Naive thymus-derived CD4-positive, alpha-beta T cell (primary cell): ENCODE measurements at regions not wholly inside any gene's neighbourhood (a gene's known extent, or its start where the extent isn't known, plus 50 kb on each side); places are given as distances from the start of the nearest gene placed in this dataset.

Experiments
- ATAC-seq: fragments of 150-1000 bp; cut with Tn5 transposase; 2 replicates; pipeline ENCODE4 v1.10.0; 2021; ENCODE audit warnings: mild to moderate bottlenecking, moderate library complexity
- CTCF ChIA-PET: fragments of 350-600 bp; sonication (Branson Sonifier 250); formaldehyde crosslinking; loops from one replicate; lab custom pipeline; 2021; ENCODE audit warnings: antibody characterized with exemption; lab: Charles Lee
- POLR2A ChIA-PET: fragments of 350-600 bp; sonication (Branson Sonifier 250); formaldehyde crosslinking; loops from one replicate; lab custom pipeline; 2021; ENCODE audit warnings: antibody characterized with exemption, inconsistent platforms; lab: Charles Lee
- DNase-seq, 9 donors: peaks; one replicate each; pipeline versions ENCODE4 v3.0.0 to v3.0.0-alpha.2; 2020 to 2022; ENCODE audit warnings: mixed read lengths in 1 of 9
- H3K27ac ChIP-seq: one replicate; pipeline ENCODE4 v1.7.0; 2013; ENCODE audit warnings: mild to moderate bottlenecking, low read depth, low read length, moderate library complexity
- H3K27me3 ChIP-seq, 2 donors: one replicate each; pipeline ENCODE4 v1.7.0; 2013; ENCODE audit warnings: low read length in 2 of 2, mild to moderate bottlenecking in 2 of 2, moderate library complexity in 2 of 2; ENCODE audit not compliant: control insufficient read depth in 2 of 2, insufficient read depth in 2 of 2
- H3K36me3 ChIP-seq, 3 experiments: 1 replicate in 2 of 3; 2 replicates in 1 of 3; pipeline ENCODE4 v1.7.0; 2013; ENCODE audit warnings: low read length in 3 of 3, mild to moderate bottlenecking in 3 of 3, moderate library complexity in 1 of 3; ENCODE audit not compliant: insufficient read depth in 3 of 3, control insufficient read depth in 2 of 3
- H3K4me1 ChIP-seq, 2 donors: one replicate each; pipeline ENCODE4 v1.7.0; 2013; ENCODE audit warnings: low read length in 2 of 2, mild to moderate bottlenecking in 2 of 2, moderate library complexity in 1 of 2; ENCODE audit not compliant: control insufficient read depth in 2 of 2, insufficient read depth in 2 of 2
- H3K4me3 ChIP-seq: 2 replicates; pipeline ENCODE4 v1.7.0; 2013; ENCODE audit warnings: mild to moderate bottlenecking, low read length
- H3K9me3 ChIP-seq, 3 experiments: 1 replicate in 2 of 3; 2 replicates in 1 of 3; pipeline ENCODE4 v1.7.0; 2013; ENCODE audit warnings: low read length in 3 of 3; ENCODE audit not compliant: control insufficient read depth in 2 of 3
- H3K27ac Mint-ChIP-seq, 9 donors: one replicate each; pipeline ENCODE4 v1.8.0; 2020 to 2022; ENCODE audit warnings: mixed read lengths in 9 of 9, mild to moderate bottlenecking in 8 of 9, moderate library complexity in 5 of 9, inconsistent platforms in 2 of 9
- H3K27me3 Mint-ChIP-seq, 5 donors: one replicate each; pipeline ENCODE4 v1.8.0; 2021 to 2022; ENCODE audit warnings: mixed read lengths in 5 of 5, mild to moderate bottlenecking in 1 of 5
- H3K36me3 Mint-ChIP-seq, 5 donors: one replicate each; pipeline ENCODE4 v1.8.0; 2020 to 2022; ENCODE audit warnings: mixed read lengths in 5 of 5, mild to moderate bottlenecking in 3 of 5, inconsistent platforms in 1 of 5
- H3K4me1 Mint-ChIP-seq, 7 donors: one replicate each; pipeline ENCODE4 v1.8.0; 2020 to 2022; ENCODE audit warnings: mixed read lengths in 7 of 7, mild to moderate bottlenecking in 3 of 7, inconsistent platforms in 1 of 7
- H3K4me3 Mint-ChIP-seq, 10 donors: one replicate each; pipeline ENCODE4 v1.8.0; 2020 to 2022; ENCODE audit warnings: mild to moderate bottlenecking in 10 of 10, mixed read lengths in 10 of 10, moderate library complexity in 6 of 10, inconsistent platforms in 2 of 10
- H3K9me3 Mint-ChIP-seq, 11 donors: one replicate each; pipeline ENCODE4 v1.8.0; 2020 to 2022; ENCODE audit warnings: mixed read lengths in 11 of 11, mild to moderate bottlenecking in 4 of 11, inconsistent platforms in 1 of 11, moderate library complexity in 1 of 11
- intact Hi-C, 2 donors: fragments of 100-400 bp; cut with micrococcal nuclease; formaldehyde crosslinking; loops; one replicate each; pipeline ENCODE4 v1.15.1; 2023

DNA sequence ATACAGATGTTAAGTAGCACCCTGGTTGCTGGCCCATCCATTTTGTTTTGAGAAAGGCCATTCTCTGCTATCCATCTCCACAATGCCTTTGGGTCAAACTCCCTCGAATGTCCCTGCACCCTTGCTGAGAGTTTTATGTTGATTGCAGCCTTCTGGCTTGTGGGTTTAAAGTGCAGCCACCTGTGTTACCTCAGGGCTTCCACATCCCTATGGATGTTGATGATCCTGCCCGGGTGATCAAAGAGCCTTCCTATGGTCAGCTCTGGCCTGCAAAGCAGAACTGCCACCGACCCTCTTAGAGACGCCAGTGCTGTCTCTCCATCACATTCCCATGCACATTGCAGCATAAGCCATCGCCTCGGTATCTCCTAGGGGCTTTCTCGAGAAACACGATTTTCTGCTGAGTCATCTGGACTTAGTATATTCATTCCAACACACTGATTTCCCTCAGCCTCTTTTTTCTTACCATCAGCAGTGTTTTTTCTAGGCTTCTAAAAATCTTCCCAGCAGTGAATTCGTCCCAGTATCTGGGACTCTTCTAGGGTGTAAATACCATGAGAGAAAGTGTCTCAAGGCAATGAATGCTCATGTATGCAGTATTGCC, 585.7 kb upstream of the TMEM132C start:
- no peak overlapping the region for H3K27ac ChIP-seq
- H3K36me3 ChIP-seq: no peaks in the 10 kb centered on the region
- H3K27me3 ChIP-seq: no peaks in the 10 kb centered on the region
- no peaks in the 10 kb centered on the region for H3K9me3 Mint-ChIP-seq
- no peaks in the 10 kb centered on the region for H3K4me1 ChIP-seq
- no peaks in the 10 kb centered on the region for H3K4me1 Mint-ChIP-seq
- no peak overlapping the region for H3K27ac Mint-ChIP-seq
- H3K9me3 ChIP-seq: no peaks in the 10 kb centered on the region
- H3K27me3 Mint-ChIP-seq: peaks cover 0 to 12% (median 0%) of the 10 kb centered on the region in 5 donors
- no peaks in the 10 kb centered on the region for H3K36me3 Mint-ChIP-seq
- no peak overlapping the region for H3K4me3 ChIP-seq
- intact Hi-C loops: no loop called here
- no peak overlapping the region for H3K4me3 Mint-ChIP-seq
- ChIA-PET POLR2A (no interaction called here), CTCF (no interaction called here)
- DNase-seq (no peak), ATAC-seq (no peak)

DNA sequence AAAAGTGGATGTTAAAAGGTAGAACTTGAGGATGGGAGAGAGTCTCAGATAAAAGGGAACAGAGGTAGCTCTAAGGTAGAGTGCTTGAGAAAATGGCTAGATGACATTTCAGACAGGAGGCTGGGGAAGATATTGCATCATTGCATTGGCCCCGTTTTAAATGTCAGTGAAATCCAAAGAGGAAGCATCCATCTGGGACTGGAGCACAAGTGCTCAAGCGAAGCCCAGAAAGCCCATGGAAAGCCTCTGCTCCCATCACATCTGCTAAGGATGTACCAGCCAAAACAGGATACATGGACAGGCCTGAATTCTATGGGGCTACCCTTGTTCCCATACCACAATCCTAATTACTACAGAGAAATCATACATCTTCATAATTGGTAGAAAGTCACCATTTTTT, 581.5 kb upstream of the TMEM132C start:
- intact Hi-C loops: no loop called here
- Histone ChIP-seq H3K36me3 (no peaks in the 10 kb centered on the region), H3K4me3 (no peak overlapping the region), H3K9me3 (no peaks in the 10 kb centered on the region), H3K27ac (no peak overlapping the region), H3K4me1 (no peaks in the 10 kb centered on the region), H3K27me3 (no peaks in the 10 kb centered on the region)
- Mint-ChIP-seq H3K27ac (no peak overlapping the region), H3K4me3 (no peak overlapping the region), H3K36me3 (no peaks in the 10 kb centered on the region), H3K4me1 (no peaks in the 10 kb centered on the region), H3K9me3 (peaks cover 0 to 2% (median 0%) of the 10 kb centered on the region in 11 donors), H3K27me3 (peaks cover 0 to 12% (median 0%) of the 10 kb centered on the region in 5 donors)
- no peak for ATAC-seq
- DNase-seq: no peak
- CTCF ChIA-PET: no interaction called here
- POLR2A ChIA-PET: no interaction called here

DNA sequence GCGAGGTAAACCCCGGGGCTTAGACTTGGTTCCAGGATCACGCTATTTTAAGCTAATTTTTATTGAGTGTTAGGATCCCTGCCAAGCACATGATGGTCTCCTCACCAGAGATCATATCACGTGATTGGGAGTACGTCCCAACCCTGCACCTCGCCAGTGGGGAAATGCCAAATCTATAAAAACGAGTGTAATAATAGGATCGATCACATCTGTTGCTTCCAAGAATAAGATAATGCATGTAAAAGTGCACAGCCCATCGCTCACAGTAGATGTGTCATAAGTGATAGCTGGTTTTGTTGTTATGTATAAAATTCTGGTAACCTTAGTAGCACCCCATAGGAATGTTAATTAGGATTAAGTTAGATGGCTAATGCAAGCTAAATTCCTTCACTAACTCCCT, 581.0 kb upstream of the TMEM132C start:
- no peak overlapping the region for H3K27ac Mint-ChIP-seq
- ChIA-PET POLR2A (no interaction called here), CTCF (no interaction called here)
- no peak overlapping the region for H3K27ac ChIP-seq
- no peak for DNase-seq
- no peak overlapping the region for H3K4me3 Mint-ChIP-seq
- intact Hi-C loops: no loop called here
- H3K36me3 Mint-ChIP-seq: no peaks in the 10 kb centered on the region
- no peak overlapping the region for H3K4me3 ChIP-seq
- H3K4me1 Mint-ChIP-seq: no peaks in the 10 kb centered on the region
- no peak for ATAC-seq
- no peaks in the 10 kb centered on the region for H3K4me1 ChIP-seq
- no peaks in the 10 kb centered on the region for H3K9me3 ChIP-seq
- H3K27me3 Mint-ChIP-seq: peaks cover 0 to 12% (median 0%) of the 10 kb centered on the region in 5 donors
- H3K27me3 ChIP-seq: no peaks in the 10 kb centered on the region
- H3K9me3 Mint-ChIP-seq: peaks cover 0 to 2% (median 0%) of the 10 kb centered on the region in 11 donors
- no peaks in the 10 kb centered on the region for H3K36me3 ChIP-seq

DNA sequence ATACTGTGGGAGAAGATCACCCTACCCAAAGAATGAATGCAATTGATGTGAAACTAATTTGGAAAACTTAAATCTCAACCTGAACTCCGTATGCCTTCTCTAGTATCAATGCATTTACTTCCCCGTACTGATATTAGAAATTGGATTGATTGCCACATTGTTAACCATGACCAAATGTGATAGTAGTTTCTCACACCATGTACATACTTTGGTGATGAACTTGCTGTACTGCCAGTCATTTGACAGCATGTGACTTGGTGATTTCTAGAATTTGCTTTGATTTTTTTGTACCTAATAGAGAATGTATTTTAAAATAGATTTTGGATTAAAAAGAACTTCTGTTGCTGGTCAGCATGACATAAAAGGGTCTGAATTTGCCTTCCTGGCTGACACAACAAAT, 579.8 kb upstream of the TMEM132C start:
- no peak overlapping the region for H3K27ac ChIP-seq
- intact Hi-C loops: no loop called here
- no peak for ATAC-seq
- Mint-ChIP-seq H3K4me1 (no peaks in the 10 kb centered on the region), H3K27ac (no peak overlapping the region), H3K4me3 (no peak overlapping the region), H3K27me3 (peaks cover 0 to 12% (median 0%) of the 10 kb centered on the region in 5 donors), H3K36me3 (no peaks in the 10 kb centered on the region), H3K9me3 (peaks cover 0 to 2% (median 0%) of the 10 kb centered on the region in 11 donors)
- no peak overlapping the region for H3K4me3 ChIP-seq
- ChIA-PET POLR2A (no interaction called here), CTCF (interaction anchor here (1.4 kb wide), 1 partner anchor 10 kb away, joined by 4 read pairs; no protein-coding TSS in a partner anchor)
- H3K27me3 ChIP-seq: no peaks in the 10 kb centered on the region
- no peaks in the 10 kb centered on the region for H3K36me3 ChIP-seq
- no peaks in the 10 kb centered on the region for H3K9me3 ChIP-seq
- no peaks in the 10 kb centered on the region for H3K4me1 ChIP-seq
- no peak for DNase-seq

DNA sequence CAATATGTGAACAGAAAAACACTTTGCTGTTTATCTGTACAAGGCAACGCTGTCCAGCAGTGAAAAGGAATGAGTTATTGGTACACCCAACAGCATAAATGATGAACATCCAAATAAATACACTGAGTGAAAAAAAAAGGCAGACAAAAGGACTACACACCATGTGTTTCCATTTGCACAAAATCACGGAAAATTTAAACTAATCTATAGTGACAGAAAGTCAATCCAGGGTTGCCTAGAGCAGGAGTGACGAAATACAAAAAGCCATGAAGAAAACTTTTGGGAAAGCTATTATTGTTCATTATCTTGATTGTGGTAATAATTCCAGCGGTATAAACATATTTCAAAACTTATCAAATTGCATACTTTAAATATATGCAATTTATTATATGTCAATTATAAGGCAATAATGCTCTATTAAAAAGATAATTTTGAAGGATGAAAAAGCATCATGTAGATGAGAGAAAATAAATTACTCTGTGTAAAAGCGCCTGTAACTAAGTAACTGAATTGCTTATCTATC, 578.0 kb upstream of the TMEM132C start:
- intact Hi-C loops: no loop called here
- H3K4me1 ChIP-seq: no peaks in the 10 kb centered on the region
- no peaks in the 10 kb centered on the region for H3K9me3 ChIP-seq
- Mint-ChIP-seq H3K27me3 (peaks cover 0 to 4% (median 0%) of the 10 kb centered on the region in 5 donors), H3K27ac (no peak overlapping the region), H3K36me3 (no peaks in the 10 kb centered on the region), H3K4me1 (no peaks in the 10 kb centered on the region), H3K4me3 (no peak overlapping the region), H3K9me3 (peaks cover 0 to 2% (median 0%) of the 10 kb centered on the region in 11 donors)
- no peak overlapping the region for H3K27ac ChIP-seq
- no peaks in the 10 kb centered on the region for H3K36me3 ChIP-seq
- ChIA-PET POLR2A (no interaction called here), CTCF (interaction anchor here (0.6 kb wide), 1 partner anchor 206 kb away, joined by 3 read pairs; no protein-coding TSS in a partner anchor)
- no peak for ATAC-seq
- no peak for DNase-seq
- H3K27me3 ChIP-seq: no peaks in the 10 kb centered on the region
- no peak overlapping the region for H3K4me3 ChIP-seq

DNA sequence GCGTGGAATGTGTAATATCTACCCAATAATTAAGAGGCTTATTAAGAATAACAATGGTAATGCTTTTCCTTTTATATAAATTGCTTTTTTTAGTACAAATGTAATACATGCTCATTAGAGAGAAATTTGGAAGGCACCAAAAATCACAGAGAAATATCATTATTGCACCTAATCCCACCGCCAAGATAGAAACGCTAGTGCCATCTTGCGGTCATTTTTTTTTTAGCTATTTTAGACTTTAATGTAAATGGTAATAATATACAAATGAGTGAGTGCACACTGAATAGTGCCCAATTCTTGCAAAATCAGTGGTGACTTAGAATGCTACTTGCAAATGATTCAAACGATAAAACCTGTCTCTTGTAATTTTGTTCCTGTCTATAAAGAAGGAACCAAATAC, 576.8 kb upstream of the TMEM132C start:
- no peak overlapping the region for H3K4me3 ChIP-seq
- Mint-ChIP-seq H3K27me3 (peaks cover 0 to 7% (median 0%) of the 10 kb centered on the region in 5 donors), H3K9me3 (peaks cover 0 to 2% (median 0%) of the 10 kb centered on the region in 11 donors), H3K4me1 (no peaks in the 10 kb centered on the region), H3K36me3 (no peaks in the 10 kb centered on the region), H3K4me3 (no peak overlapping the region), H3K27ac (no peak overlapping the region)
- no peaks in the 10 kb centered on the region for H3K36me3 ChIP-seq
- no peaks in the 10 kb centered on the region for H3K27me3 ChIP-seq
- H3K4me1 ChIP-seq: no peaks in the 10 kb centered on the region
- CTCF ChIA-PET: no interaction called here
- intact Hi-C loops: no loop called here
- ATAC-seq (no peak), DNase-seq (no peak)
- no peaks in the 10 kb centered on the region for H3K9me3 ChIP-seq
- POLR2A ChIA-PET: no interaction called here
- no peak overlapping the region for H3K27ac ChIP-seq

DNA sequence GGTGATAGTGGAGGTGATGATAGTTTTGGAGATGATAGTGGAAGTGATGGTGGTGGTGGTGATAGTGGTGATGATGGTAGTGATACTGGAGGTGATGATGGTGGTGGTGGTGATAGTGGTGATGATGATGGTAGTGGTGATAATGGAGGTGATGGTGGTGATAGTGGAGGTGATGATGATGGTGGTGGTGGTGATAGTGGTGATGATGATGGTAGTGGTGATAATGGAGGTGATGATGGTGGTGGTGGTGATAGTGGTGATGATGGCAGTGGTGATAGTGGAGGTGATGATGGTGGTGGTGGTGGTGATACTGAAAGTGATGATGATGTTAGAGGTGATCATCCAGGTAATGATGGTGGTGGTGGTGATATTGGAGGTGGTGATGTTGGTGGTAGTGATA, 570.0 kb upstream of the TMEM132C start:
- CTCF ChIA-PET: no interaction called here
- POLR2A ChIA-PET: no interaction called here
- H3K9me3 ChIP-seq: peaks cover 0 to 7% (median 0%) of the 10 kb centered on the region in 3 experiments
- H3K36me3 ChIP-seq: no peaks in the 10 kb centered on the region
- no peak for DNase-seq
- intact Hi-C loops: no loop called here
- Mint-ChIP-seq H3K4me3 (no peak overlapping the region), H3K27me3 (peaks cover 0 to 17% (median 0%) of the 10 kb centered on the region in 5 donors), H3K27ac (no peak overlapping the region), H3K36me3 (no peaks in the 10 kb centered on the region), H3K9me3 (peaks cover 0 to 8% (median 5%) of the 10 kb centered on the region in 11 donors), H3K4me1 (no peaks in the 10 kb centered on the region)
- H3K4me1 ChIP-seq: no peaks in the 10 kb centered on the region
- H3K27ac ChIP-seq: no peak overlapping the region
- H3K4me3 ChIP-seq: no peak overlapping the region
- no peak for ATAC-seq
- H3K27me3 ChIP-seq: no peaks in the 10 kb centered on the region
